Posterior cingulate gyrus (tissue), 11 donors: ENCODE measurements at regions not wholly inside any gene's neighbourhood (a gene's known extent, or its start where the extent isn't known, plus 50 kb on each side); places are given as distances from the start of the nearest gene placed in this dataset.

Experiments
- DNase-seq, 10 donors: peaks; one replicate each; pipeline versions ENCODE4 v3.0.0 to v3.0.0-alpha.2; 2020 to 2021; ENCODE audit warnings: mixed read lengths in 3 of 10
- intact Hi-C: fragments of 100-400 bp; cut with DNase I; formaldehyde crosslinking; loops from one replicate; pipeline ENCODE4 v1.15.1; 2023

GRCh38 chr2:105943977-105944376 is 199.3 kb downstream of the NCK2 start:
- no peak for DNase-seq
- intact Hi-C loops: no loop called here
